Gastrocnemius medialis (tissue), 4 donors: ENCODE measurements at regions not wholly inside any gene's neighbourhood (a gene's known extent, or its start where the extent isn't known, plus 50 kb on each side); places are given as distances from the start of the nearest gene placed in this dataset.

Experiments used
- CTCF ChIP-seq, 5 experiments: fragments of 450-650 bp in 3 of 5; fragments of 200-600 bp in 2 of 5; sonication (generic) in 2 of 5; IDR thresholded peaks in 4 of 5; conservative IDR thresholded peaks in 1 of 5; 1 replicate in 4 of 5; 2 replicates in 1 of 5; pipeline ENCODE4 v1.5.1; 2016 to 2019; ENCODE audit warnings: antibody characterized with exemption in 5 of 5, mild to moderate bottlenecking in 3 of 5, moderate library complexity in 3 of 5
- POLR2A ChIP-seq, 2 donors: fragments of 450-650 bp; IDR thresholded peaks; one replicate each; pipeline ENCODE4 v1.6.1; 2017; ENCODE audit warnings: antibody characterized with exemption in 2 of 2, mild to moderate bottlenecking in 2 of 2, moderate library complexity in 2 of 2

- TF ChIP-seq CTCF (IDR thresholded peaks at IDR 0.05 in 4 of 5, conservative IDR thresholded peaks at IDR 0.05 in 1 of 5) = no peak
- no peak for TF ChIP-seq POLR2A (IDR thresholded peaks at IDR 0.05)
Observed at GRCh38 chr4:115505326-115505725, 391.9 kb upstream of the NDST4 start.
